BE2C (cell line): ENCODE measurements at regions not wholly inside any gene's neighbourhood (a gene's known extent, or its start where the extent isn't known, plus 50 kb on each side); places are given as distances from the start of the nearest gene placed in this dataset.
A peak's percentile ranks its signal among the peaks of the same experiment; 100 is the strongest.

Experiments used
- DNase-seq: peaks from one replicate; pipeline ENCODE4 v3.0.0-alpha.2; 2020
- H3K27me3 ChIP-seq: fragments of 250-450 bp; sonication (Bioruptor Pico); 2 replicates; pipeline ENCODE4 v1.5.1; 2020; ENCODE audit warnings: mild to moderate bottlenecking
- H3K36me3 ChIP-seq: fragments of 250-450 bp; sonication (Bioruptor Pico); 2 replicates; pipeline ENCODE4 v1.5.1; 2020; ENCODE audit warnings: mild to moderate bottlenecking
- H3K4me1 ChIP-seq: fragments of 250-450 bp; sonication (Bioruptor Pico); 2 replicates; pipeline ENCODE4 v1.5.1; 2020
- H3K4me3 ChIP-seq: 2 replicates; pipeline ENCODE4 v1.5.1; 2011; ENCODE audit warnings: low read depth, low read length
- H3K9me3 ChIP-seq: fragments of 250-450 bp; sonication (Bioruptor Pico); 2 replicates; pipeline ENCODE4 v1.5.1; 2020
- TF ChIP-seq, protein P1 (sequence below): IDR thresholded peaks from 2 replicates; pipeline ENCODE4 v1.5.1; 2012; ENCODE audit warnings: mild to moderate bottlenecking, low read depth, low read length

DNA sequence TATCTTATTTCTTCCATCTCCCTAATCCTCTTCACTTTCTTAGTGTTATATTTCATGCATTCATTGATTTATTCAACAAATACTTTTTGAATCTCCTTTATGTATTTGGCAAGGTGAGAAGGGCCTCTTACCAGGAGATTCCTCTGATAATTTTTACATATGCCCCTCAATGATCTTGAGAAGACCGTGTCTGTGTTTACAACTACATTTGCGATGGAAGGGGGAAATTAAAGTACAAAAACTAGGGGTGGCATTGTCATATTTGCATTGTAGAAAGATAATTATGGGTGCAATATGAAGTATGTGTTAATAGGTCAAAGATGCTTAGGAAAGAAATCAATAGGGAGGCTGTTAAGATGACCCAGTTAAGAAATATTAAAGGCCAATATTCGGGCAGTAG is 1108.4 kb upstream of the MIR17HG start:
- TF ChIP-seq, protein P1, sequence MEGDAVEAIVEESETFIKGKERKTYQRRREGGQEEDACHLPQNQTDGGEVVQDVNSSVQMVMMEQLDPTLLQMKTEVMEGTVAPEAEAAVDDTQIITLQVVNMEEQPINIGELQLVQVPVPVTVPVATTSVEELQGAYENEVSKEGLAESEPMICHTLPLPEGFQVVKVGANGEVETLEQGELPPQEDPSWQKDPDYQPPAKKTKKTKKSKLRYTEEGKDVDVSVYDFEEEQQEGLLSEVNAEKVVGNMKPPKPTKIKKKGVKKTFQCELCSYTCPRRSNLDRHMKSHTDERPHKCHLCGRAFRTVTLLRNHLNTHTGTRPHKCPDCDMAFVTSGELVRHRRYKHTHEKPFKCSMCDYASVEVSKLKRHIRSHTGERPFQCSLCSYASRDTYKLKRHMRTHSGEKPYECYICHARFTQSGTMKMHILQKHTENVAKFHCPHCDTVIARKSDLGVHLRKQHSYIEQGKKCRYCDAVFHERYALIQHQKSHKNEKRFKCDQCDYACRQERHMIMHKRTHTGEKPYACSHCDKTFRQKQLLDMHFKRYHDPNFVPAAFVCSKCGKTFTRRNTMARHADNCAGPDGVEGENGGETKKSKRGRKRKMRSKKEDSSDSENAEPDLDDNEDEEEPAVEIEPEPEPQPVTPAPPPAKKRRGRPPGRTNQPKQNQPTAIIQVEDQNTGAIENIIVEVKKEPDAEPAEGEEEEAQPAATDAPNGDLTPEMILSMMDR: no peak
- no peak for DNase-seq
- no peak overlapping the region for H3K4me3 ChIP-seq
- no peaks in the 10 kb centered on the region for H3K27me3 ChIP-seq
- no peaks in the 10 kb centered on the region for H3K36me3 ChIP-seq
- no peaks in the 10 kb centered on the region; the same call in 1 of the 2 replicates for H3K9me3 ChIP-seq
- H3K4me1 ChIP-seq: no peaks in the 10 kb centered on the region

- Histone ChIP-seq H3K27me3 (no peaks in the 10 kb centered on the region), H3K4me3 (no peak overlapping the region), H3K9me3 (no peaks in the 10 kb centered on the region), H3K4me1 (peaks cover 4% of the 10 kb centered on the region; the same call in 1 of the 2 replicates), H3K36me3 (no peaks in the 10 kb centered on the region)
- TF ChIP-seq, protein P1: no peak
- DNase-seq: no peak
Measured at GRCh38 chr13:90246005-90246404, 1101.5 kb upstream of the MIR17HG start.

DNA sequence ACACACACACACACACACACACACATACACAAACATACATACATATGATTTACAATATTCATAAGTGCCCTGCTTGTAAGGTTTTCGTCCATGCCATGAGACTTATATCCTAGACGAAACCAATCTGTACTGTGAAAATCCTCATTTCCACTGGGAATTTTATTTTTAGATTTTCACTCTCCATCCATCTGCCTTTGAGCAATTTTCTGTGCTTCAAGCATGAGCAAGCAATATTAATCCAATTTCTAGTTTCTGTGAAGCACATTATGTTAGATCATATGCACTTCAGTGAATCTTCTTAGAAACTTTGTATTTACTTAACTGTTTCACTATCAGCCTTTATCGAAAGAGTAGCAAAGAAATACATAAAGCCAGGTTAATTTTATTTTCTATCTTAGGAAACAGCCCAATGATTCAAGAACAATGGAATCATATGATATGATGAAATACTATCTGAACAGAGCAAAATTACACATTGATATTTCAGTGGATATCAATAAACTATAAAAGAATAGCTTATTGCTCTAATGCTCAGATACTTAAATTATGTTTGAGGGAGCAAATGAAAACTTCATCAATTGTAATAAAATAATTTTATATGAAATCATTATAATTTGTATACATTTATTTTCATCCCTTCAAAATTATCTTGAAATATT is 1100.7 kb upstream of the MIR17HG start:
- Histone ChIP-seq H3K36me3 (no peaks in the 10 kb centered on the region), H3K9me3 (no peaks in the 10 kb centered on the region), H3K4me3 (no peak overlapping the region), H3K27me3 (no peaks in the 10 kb centered on the region), H3K4me1 (peaks cover 4% of the 10 kb centered on the region; the same call in 1 of the 2 replicates)
- TF ChIP-seq, protein P1: no peak
- DNase-seq: no peak

- TF ChIP-seq, protein P1: 0 out of 2 replicates have a peak, but pooled peaks have one; percentile 10
- peaks cover 5% of the 10 kb centered on the region for H3K9me3 ChIP-seq
Measured at GRCh38 chr13:90253806-90254205, 1093.7 kb upstream of the MIR17HG start.

DNA sequence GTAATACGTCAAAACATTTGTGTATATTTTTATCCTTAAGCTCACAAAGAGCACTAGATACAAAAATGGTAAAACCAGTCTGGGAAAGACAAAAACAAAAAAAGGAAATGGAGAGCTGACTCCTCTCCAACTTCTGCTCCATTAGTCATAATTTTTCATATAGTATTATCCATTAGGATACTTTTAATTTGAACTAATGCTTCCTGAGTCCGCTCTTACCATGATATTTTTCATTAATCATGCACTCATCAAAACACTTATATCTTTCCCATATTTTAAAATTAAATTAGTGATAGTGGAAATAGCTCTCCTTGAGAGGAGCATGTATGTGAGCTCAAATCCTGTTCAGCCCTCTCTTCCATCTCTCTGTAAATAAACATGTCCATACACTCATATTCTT is 1093.0 kb upstream of the MIR17HG start:
- TF ChIP-seq, protein P1: no peak
- H3K27me3 ChIP-seq: no peaks in the 10 kb centered on the region
- DNase-seq: no peak
- H3K4me1 ChIP-seq: peaks cover 14% of the 10 kb centered on the region
- H3K4me3 ChIP-seq: no peak overlapping the region
- H3K9me3 ChIP-seq: peaks cover 5% of the 10 kb centered on the region
- H3K36me3 ChIP-seq: no peaks in the 10 kb centered on the region

More at GRCh38 chr13:90253806-90254205, 1093.7 kb upstream of the MIR17HG start:
- no peak for DNase-seq
- peaks cover 14% of the 10 kb centered on the region for H3K4me1 ChIP-seq
- H3K27me3 ChIP-seq: no peaks in the 10 kb centered on the region
- no peaks in the 10 kb centered on the region for H3K36me3 ChIP-seq
- H3K4me3 ChIP-seq: no peak overlapping the region

DNA sequence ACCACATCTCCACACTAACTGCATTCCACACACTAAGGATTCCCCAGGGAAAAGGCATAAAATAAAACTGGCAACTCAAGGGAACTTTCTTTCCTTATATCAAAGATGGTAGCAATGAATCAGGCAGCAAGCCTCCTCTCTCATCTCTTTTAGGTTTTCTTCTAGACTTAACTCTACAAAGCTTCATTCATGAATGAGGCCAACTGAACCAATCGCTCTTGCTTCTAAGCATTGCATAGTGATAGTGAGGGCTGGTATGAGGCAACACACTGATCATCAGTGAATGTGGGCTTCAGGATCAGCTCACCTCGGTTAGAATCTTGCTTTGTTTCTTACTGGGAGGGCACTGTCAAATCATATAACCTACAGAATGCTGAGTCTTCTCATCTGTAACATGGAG is 1090.7 kb upstream of the MIR17HG start:
- H3K27me3 ChIP-seq: no peaks in the 10 kb centered on the region
- H3K36me3 ChIP-seq: no peaks in the 10 kb centered on the region
- no peak for DNase-seq
- no peak overlapping the region for H3K4me3 ChIP-seq
- H3K9me3 ChIP-seq: peaks cover 5% of the 10 kb centered on the region
- H3K4me1 ChIP-seq: peaks cover 14% of the 10 kb centered on the region
- TF ChIP-seq, protein P1: no peak
